Uterus (tissue), 3 donors: ENCODE measurements at regions not wholly inside any gene's neighbourhood (a gene's known extent, or its start where the extent isn't known, plus 50 kb on each side); places are given as distances from the start of the nearest gene placed in this dataset.

Experiments used
- DNase-seq, 2 donors: peaks; one replicate each; pipeline ENCODE4 v3.0.0-alpha.2; 2019 to 2020
- H3K27ac ChIP-seq, 2 donors: fragments of 200-600 bp; sonication (generic); 1 replicate in 1 of 2; 2 replicates in 1 of 2; pipeline ENCODE4 v1.5.1; 2016 to 2018
- H3K27me3 ChIP-seq, 2 donors: fragments of 200-600 bp; sonication (generic); one replicate each; pipeline ENCODE4 v1.5.1; 2018 to 2019; ENCODE audit warnings: control low read depth in 1 of 2
- H3K36me3 ChIP-seq, 2 donors: fragments of 200-600 bp; sonication (generic); one replicate each; pipeline ENCODE4 v1.5.1; 2019; ENCODE audit warnings: control low read depth in 1 of 2
- H3K4me1 ChIP-seq, 2 donors: fragments of 200-600 bp; sonication (generic); one replicate each; pipeline ENCODE4 v1.5.1; 2018 to 2019; ENCODE audit warnings: control low read depth in 1 of 2
- H3K4me3 ChIP-seq, 2 donors: fragments of 200-600 bp; sonication (generic); 1 replicate in 1 of 2; 2 replicates in 1 of 2; pipeline ENCODE4 v1.5.1; 2018 to 2019; ENCODE audit warnings: mild to moderate bottlenecking in 1 of 2
- H3K9me3 ChIP-seq, 2 donors: fragments of 200-600 bp; sonication (generic); one replicate each; pipeline ENCODE4 v1.5.1; 2019; ENCODE audit warnings: control low read depth in 1 of 2
- POLR2A ChIP-seq, 2 donors: fragments of 450-650 bp; IDR thresholded peaks; one replicate each; pipeline ENCODE4 v1.6.1; 2016; ENCODE audit warnings: antibody characterized with exemption in 2 of 2, mild to moderate bottlenecking in 1 of 2, moderate library complexity in 1 of 2
- intact Hi-C: fragments of 100-400 bp; cut with DNase I; formaldehyde crosslinking; loops from one replicate; pipeline ENCODE4 v1.15.1; 2023; ENCODE audit warnings: low total_unique reads
- TF ChIP-seq, protein P1 (sequence below), 4 experiments: fragments of 200-600 bp in 2 of 4; fragments of 450-650 bp in 2 of 4; sonication (generic) in 2 of 4; IDR thresholded peaks; one replicate each; pipeline ENCODE4 v1.5.1; 2016 to 2019; ENCODE audit warnings: antibody characterized with exemption in 4 of 4, mild to moderate bottlenecking in 2 of 4, moderate library complexity in 1 of 4
- donor health status: DM: yes; HTN: yes; CAD: no.

DNA sequence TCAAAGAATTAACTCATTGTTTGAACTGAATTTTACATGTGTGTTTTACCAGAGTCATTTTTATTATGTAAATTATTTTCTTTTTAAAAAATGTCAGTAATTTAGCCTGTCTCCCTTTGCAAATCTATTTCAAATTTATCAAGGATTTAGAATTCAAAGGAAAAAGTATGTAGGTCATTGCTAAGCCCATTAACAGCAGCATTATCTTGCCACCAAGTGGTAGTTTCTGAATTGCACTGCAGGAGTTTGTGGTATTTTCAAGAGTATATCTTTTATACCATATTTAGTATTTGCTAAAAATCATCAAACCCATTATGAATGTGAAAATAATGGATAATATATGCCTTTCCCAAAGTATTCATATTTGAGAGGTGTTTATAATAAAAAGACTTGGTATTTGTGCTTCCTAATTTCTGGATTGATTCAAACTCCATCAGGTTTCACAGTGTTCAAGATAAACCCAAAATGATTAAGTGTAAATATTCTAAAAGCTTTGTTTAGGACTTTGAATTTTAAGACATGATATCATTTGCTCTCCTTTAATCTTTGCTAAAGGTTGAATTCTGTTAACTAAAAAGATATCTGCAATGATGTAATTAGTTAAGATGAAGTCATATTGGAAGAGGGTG lies 711.4 kb downstream of the FSCB start:
- no peak for DNase-seq
- Histone ChIP-seq H3K27me3 (no peaks in the 10 kb centered on the region), H3K27ac (no peak overlapping the region), H3K4me3 (no peak overlapping the region), H3K4me1 (no peaks in the 10 kb centered on the region), H3K9me3 (no peaks in the 10 kb centered on the region), H3K36me3 (no peaks in the 10 kb centered on the region)
- intact Hi-C loops: no loop called here
- no peak for TF ChIP-seq POLR2A (IDR thresholded peaks at IDR 0.05)
- TF ChIP-seq, protein P1, sequence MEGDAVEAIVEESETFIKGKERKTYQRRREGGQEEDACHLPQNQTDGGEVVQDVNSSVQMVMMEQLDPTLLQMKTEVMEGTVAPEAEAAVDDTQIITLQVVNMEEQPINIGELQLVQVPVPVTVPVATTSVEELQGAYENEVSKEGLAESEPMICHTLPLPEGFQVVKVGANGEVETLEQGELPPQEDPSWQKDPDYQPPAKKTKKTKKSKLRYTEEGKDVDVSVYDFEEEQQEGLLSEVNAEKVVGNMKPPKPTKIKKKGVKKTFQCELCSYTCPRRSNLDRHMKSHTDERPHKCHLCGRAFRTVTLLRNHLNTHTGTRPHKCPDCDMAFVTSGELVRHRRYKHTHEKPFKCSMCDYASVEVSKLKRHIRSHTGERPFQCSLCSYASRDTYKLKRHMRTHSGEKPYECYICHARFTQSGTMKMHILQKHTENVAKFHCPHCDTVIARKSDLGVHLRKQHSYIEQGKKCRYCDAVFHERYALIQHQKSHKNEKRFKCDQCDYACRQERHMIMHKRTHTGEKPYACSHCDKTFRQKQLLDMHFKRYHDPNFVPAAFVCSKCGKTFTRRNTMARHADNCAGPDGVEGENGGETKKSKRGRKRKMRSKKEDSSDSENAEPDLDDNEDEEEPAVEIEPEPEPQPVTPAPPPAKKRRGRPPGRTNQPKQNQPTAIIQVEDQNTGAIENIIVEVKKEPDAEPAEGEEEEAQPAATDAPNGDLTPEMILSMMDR (IDR thresholded peaks at IDR 0.05): no peak

DNA sequence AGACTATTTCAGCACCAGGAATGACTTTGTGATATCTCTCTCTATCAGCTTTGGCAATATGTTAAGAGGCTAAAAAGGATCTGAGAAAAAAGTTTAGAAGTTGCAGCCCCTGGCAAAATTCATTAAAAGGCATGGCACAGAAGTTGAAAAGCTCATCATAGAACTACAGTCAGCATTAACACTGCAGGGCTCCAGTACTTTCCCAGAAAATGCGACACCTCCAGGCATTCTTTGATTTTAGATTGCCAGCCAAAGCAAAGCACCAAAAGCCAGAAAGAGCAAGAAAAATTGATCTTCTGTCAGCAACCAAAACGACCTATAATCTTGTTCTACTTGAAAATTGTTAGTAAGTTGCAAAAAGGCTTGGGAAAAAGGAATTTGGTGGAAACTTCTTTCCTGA lies 713.5 kb downstream of the FSCB start:
- TF ChIP-seq POLR2A (IDR thresholded peaks at IDR 0.05): no peak
- TF ChIP-seq, protein P1 (IDR thresholded peaks at IDR 0.05): no peak
- Histone ChIP-seq H3K27ac (no peak overlapping the region), H3K9me3 (no peaks in the 10 kb centered on the region), H3K36me3 (no peaks in the 10 kb centered on the region), H3K4me3 (no peak overlapping the region), H3K4me1 (no peaks in the 10 kb centered on the region), H3K27me3 (no peaks in the 10 kb centered on the region)
- no peak for DNase-seq
- intact Hi-C loops: no loop called here

DNA sequence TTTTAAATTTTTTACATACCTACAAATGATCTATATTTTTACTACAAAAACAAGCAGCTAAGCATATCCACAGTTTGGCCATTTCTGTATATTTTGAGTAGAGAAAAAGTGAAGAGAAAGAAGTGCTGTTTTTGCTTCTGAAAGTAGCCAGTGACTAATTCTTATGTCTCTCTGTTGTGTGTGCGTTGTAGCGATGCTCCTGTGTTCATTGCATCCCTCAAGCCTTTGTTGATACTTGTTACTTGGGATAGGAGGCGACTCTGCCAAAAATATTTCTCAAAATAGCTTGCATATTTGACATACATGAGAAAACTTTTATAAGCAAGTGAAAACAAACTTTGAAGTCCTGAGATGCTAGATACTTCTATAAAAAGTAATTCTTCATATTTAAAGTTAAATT lies 714.1 kb downstream of the FSCB start:
- Histone ChIP-seq H3K9me3 (no peaks in the 10 kb centered on the region), H3K27me3 (no peaks in the 10 kb centered on the region), H3K4me1 (no peaks in the 10 kb centered on the region), H3K4me3 (no peak overlapping the region), H3K27ac (no peak overlapping the region), H3K36me3 (no peaks in the 10 kb centered on the region)
- intact Hi-C loops: no loop called here
- TF ChIP-seq, protein P1 (IDR thresholded peaks at IDR 0.05): no peak
- no peak for DNase-seq

DNA sequence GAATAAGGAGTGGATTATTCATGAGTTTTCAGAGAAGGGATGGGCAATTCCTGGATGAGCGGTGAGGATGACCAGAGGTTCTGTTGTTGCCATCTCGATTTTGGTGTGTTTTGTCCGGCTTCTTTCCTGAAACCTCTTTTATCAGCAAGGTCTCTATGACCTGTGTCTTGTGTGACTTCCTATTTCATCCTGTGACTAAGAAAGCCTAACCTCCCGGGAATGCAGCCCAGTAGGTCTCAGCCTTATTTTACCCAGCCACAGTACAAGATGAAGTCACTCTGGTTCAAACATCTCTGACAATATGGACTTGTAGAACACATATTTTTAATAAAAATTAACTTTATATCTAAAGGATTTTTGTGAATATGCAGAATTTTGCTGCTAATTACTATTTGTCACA lies 716.4 kb downstream of the FSCB start:
- no peak for TF ChIP-seq POLR2A (IDR thresholded peaks at IDR 0.05)
- TF ChIP-seq, protein P1 (IDR thresholded peaks at IDR 0.05): no peak
- intact Hi-C loops: no loop called here
- no peaks in the 10 kb centered on the region for H3K36me3 ChIP-seq

DNA sequence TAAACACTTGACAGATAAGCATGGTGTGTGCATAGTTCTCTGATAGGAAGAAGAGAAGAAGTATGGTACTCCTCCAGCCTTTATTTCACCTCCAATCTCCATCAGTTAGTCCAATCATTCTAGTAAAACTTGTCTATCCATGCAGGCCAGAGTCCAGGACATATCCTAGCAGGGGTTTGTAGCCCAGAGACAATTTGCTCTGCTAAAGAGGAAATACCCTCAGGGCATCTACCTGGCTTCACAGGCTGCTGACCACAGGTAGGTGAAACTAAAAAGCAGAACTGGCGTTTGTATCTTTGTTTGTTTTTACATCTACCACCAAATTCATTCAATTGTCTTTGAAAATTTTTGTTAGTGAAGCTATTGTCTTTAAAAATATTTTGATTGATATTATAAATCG lies 717.6 kb downstream of the FSCB start:
- H3K4me1 ChIP-seq: no peaks in the 10 kb centered on the region
- TF ChIP-seq POLR2A (IDR thresholded peaks at IDR 0.05): no peak
- TF ChIP-seq, protein P1 (IDR thresholded peaks at IDR 0.05): no peak
- DNase-seq: no peak
- H3K9me3 ChIP-seq: no peaks in the 10 kb centered on the region
- intact Hi-C loops: no loop called here
- H3K27me3 ChIP-seq: no peaks in the 10 kb centered on the region
- H3K36me3 ChIP-seq: no peaks in the 10 kb centered on the region
- no peak overlapping the region for H3K27ac ChIP-seq
- H3K4me3 ChIP-seq: no peak overlapping the region

More for the DNA sequence above, 716.4 kb downstream of the FSCB start:
- Histone ChIP-seq H3K27ac (no peak overlapping the region), H3K4me1 (no peaks in the 10 kb centered on the region), H3K4me3 (no peak overlapping the region), H3K9me3 (no peaks in the 10 kb centered on the region), H3K27me3 (no peaks in the 10 kb centered on the region)
- DNase-seq: no peak
